ENCODE measurements at regions not wholly inside any gene's neighbourhood (a gene's known extent, or its start where the extent isn't known, plus 50 kb on each side); places are given as distances from the start of the nearest gene placed in this dataset.

DNA sequence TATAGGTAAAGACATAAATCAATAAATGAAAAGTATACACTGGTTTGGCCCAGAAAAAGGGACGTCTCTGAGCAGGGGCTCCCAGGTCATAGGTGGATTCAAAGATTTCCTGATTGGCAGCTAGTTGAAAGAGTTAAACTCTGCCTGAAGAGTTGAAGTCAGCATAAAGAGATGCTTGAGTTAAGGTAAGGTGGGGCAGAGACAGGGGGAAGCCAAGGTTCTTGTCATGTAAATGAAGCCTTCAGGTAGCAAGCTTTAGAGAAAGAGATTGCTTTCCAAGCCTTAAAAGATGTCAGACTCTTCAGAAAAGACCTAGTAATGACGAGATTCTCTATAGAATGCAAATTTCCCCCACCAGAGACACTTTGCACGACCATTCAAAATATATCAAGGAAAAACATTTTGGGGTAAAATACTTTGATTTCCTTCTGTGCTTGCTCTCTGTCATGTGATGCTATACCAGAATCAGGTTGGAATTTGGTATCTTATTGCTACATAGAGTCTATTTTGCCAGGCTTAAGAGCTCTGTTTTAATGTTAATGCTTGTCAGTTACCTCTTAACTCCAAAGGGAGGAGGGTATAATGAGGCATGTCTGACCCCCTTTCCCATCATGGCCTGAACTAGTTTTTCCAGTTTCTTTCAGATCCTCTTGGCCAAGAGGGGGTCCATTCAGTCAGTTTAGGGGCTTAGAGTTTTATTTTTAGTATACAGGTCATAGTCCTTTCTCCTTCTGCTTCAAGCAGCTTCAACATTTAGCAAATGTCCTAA, 429.6 kb downstream of the ADRA2A start:
- Histone ChIP-seq H3K4me1 (ENCODE audit: control insufficient read depth in 2 of 2, insufficient read depth in 2 of 2, low read length in 2 of 2) (no peaks in the 10 kb centered on the region), H3K27ac (ENCODE audit: low read depth in 2 of 2, low read length in 2 of 2) (no peak overlapping the region), H3K27me3 (ENCODE audit: control insufficient read depth in 2 of 2, insufficient read depth in 2 of 2, low read length in 2 of 2) (no peaks in the 10 kb centered on the region), H3K4me3 (ENCODE audit: low read length in 2 of 2) (no peak overlapping the region), H3K9me3 (ENCODE audit: control insufficient read depth in 2 of 2, low read length in 2 of 2) (no peaks in the 10 kb centered on the region), H3K36me3 (ENCODE audit: control insufficient read depth in 2 of 2, insufficient read depth in 2 of 2, low read length in 2 of 2) (no peaks in the 10 kb centered on the region), H3K9ac (ENCODE audit: low read depth in 1 of 2, low read length in 2 of 2) (no peak overlapping the region)

DNA sequence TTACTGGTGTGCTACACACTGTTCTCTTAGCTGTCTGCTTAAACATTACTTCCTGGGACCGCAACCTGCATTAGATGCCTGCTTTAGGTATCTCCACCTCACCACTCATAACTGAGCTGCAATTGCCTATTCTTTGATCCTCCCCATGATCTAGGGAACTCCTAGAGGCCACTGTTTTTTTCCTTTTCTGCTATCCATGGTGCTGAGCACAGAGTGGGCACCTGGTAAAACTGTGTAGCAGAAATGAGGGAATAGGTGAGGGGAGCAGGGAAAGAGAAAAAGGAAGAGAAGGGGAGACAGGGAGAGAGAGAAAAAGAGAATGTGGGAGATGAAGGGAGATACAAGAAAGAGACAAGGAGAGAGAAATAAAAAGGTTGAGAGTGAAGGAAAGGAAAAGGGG, 434.9 kb downstream of the ADRA2A start:
- Histone ChIP-seq H3K4me3 (ENCODE audit: low read length in 2 of 2) (no peak overlapping the region), H3K36me3 (ENCODE audit: control insufficient read depth in 2 of 2, insufficient read depth in 2 of 2, low read length in 2 of 2) (no peaks in the 10 kb centered on the region), H3K9ac (ENCODE audit: low read depth in 1 of 2, low read length in 2 of 2) (no peak overlapping the region), H3K27me3 (ENCODE audit: control insufficient read depth in 2 of 2, insufficient read depth in 2 of 2, low read length in 2 of 2) (no peaks in the 10 kb centered on the region), H3K4me1 (ENCODE audit: control insufficient read depth in 2 of 2, insufficient read depth in 2 of 2, low read length in 2 of 2) (no peaks in the 10 kb centered on the region), H3K9me3 (ENCODE audit: control insufficient read depth in 2 of 2, low read length in 2 of 2) (no peaks in the 10 kb centered on the region), H3K27ac (ENCODE audit: low read depth in 2 of 2, low read length in 2 of 2) (no peak overlapping the region)

DNA sequence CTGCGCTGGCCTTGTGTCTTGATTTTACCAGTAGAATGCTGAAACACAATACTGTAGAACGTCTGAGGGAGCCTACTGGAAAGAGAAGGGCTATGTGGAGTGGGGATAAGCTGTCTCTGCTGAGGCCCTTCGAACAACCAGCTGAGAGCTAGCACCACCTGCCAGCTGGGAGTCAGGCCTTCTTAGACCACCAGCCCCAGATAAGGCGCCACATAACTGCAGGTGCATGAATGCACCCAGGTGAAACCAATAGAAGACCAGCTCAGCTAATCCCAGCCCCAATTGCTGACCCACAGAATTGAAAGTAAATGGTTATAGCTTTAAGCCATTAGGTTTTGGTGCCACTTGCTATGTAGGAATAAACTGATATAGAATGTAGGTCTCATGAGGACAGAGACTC, 438.4 kb downstream of the ADRA2A start:
- Histone ChIP-seq H3K4me3 (ENCODE audit: low read length in 2 of 2) (no peak overlapping the region), H3K36me3 (ENCODE audit: control insufficient read depth in 2 of 2, insufficient read depth in 2 of 2, low read length in 2 of 2) (no peaks in the 10 kb centered on the region), H3K9ac (ENCODE audit: low read depth in 1 of 2, low read length in 2 of 2) (no peak overlapping the region), H3K27ac (ENCODE audit: low read depth in 2 of 2, low read length in 2 of 2) (no peak overlapping the region), H3K9me3 (ENCODE audit: control insufficient read depth in 2 of 2, low read length in 2 of 2) (no peaks in the 10 kb centered on the region), H3K4me1 (ENCODE audit: control insufficient read depth in 2 of 2, insufficient read depth in 2 of 2, low read length in 2 of 2) (no peaks in the 10 kb centered on the region), H3K27me3 (ENCODE audit: control insufficient read depth in 2 of 2, insufficient read depth in 2 of 2, low read length in 2 of 2) (no peaks in the 10 kb centered on the region)

DNA sequence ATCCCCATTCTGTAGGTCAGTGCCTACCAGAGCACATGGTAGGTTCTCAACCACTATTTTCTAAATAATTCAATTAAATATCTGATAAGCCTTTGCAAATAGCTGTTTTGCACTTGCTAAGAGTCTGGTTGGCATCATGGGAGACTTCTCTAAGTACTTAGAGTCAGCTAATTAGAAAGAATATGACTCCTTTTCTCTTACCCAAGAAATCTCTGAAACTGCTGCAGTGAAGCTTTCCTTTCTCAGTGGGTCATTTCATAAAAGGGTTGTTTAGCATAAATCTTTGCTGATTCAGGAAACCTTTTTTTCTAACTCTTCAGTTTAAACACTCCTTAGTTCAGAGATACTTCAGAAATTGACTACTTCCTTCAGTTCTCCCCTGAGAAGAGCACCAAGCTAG, 438.9 kb downstream of the ADRA2A start:
- Histone ChIP-seq H3K27ac (ENCODE audit: low read depth in 2 of 2, low read length in 2 of 2) (no peak overlapping the region), H3K27me3 (ENCODE audit: control insufficient read depth in 2 of 2, insufficient read depth in 2 of 2, low read length in 2 of 2) (no peaks in the 10 kb centered on the region), H3K4me3 (ENCODE audit: low read length in 2 of 2) (no peak overlapping the region), H3K9me3 (ENCODE audit: control insufficient read depth in 2 of 2, low read length in 2 of 2) (no peaks in the 10 kb centered on the region), H3K4me1 (ENCODE audit: control insufficient read depth in 2 of 2, insufficient read depth in 2 of 2, low read length in 2 of 2) (no peaks in the 10 kb centered on the region), H3K9ac (ENCODE audit: low read depth in 1 of 2, low read length in 2 of 2) (no peak overlapping the region), H3K36me3 (ENCODE audit: control insufficient read depth in 2 of 2, insufficient read depth in 2 of 2, low read length in 2 of 2) (no peaks in the 10 kb centered on the region)

DNA sequence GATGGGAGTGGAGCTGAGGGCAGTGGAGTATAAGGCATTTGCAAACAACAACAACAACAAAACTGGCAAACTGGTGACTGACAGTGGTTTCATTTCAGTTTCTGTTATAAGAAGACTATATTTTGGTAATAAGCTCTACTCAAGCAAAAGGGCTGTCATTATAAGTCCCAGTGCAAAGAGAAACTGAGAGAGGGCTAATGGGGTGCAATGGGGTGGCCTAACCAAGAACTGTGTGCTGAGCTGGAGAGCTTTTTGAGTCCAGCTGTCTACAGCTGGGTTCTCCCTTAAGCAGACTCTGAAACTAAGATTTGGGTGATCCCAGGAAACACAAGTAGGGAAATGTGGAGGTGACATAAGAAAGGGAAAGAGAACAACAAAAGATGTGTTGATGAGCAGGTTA, 439.3 kb downstream of the ADRA2A start:
- Histone ChIP-seq H3K27ac (ENCODE audit: low read depth in 2 of 2, low read length in 2 of 2) (no peak overlapping the region), H3K4me1 (ENCODE audit: control insufficient read depth in 2 of 2, insufficient read depth in 2 of 2, low read length in 2 of 2) (no peaks in the 10 kb centered on the region), H3K27me3 (ENCODE audit: control insufficient read depth in 2 of 2, insufficient read depth in 2 of 2, low read length in 2 of 2) (no peaks in the 10 kb centered on the region), H3K9me3 (ENCODE audit: control insufficient read depth in 2 of 2, low read length in 2 of 2) (no peaks in the 10 kb centered on the region), H3K36me3 (ENCODE audit: control insufficient read depth in 2 of 2, insufficient read depth in 2 of 2, low read length in 2 of 2) (no peaks in the 10 kb centered on the region), H3K4me3 (ENCODE audit: low read length in 2 of 2) (no peak overlapping the region), H3K9ac (ENCODE audit: low read depth in 1 of 2, low read length in 2 of 2) (no peak overlapping the region)

DNA sequence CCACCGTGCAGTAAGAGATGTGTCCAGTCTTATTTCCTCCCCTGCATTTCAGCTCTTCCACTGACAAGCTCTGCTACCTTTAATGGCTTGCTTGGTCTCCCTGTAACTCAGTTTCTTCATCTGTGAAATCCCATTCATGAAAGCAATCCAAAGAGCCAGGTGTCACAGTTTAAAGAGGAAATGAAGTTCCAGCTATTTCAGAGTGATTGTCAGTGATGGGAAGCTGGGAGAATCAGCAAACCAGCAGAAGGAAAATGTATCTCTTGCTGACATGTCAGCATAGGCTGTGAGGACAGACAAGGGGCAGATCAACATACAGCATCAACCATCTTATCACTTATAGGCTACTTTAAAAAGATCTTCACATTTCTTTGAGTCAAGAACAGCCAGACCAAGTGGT, 445.3 kb downstream of the ADRA2A start:
- no peaks in the 10 kb centered on the region for H3K27me3 ChIP-seq (ENCODE audit: control insufficient read depth in 2 of 2, insufficient read depth in 2 of 2, low read length in 2 of 2)
- no peaks in the 10 kb centered on the region for H3K4me1 ChIP-seq (ENCODE audit: control insufficient read depth in 2 of 2, insufficient read depth in 2 of 2, low read length in 2 of 2)
- no peak overlapping the region for H3K9ac ChIP-seq (ENCODE audit: low read depth in 1 of 2, low read length in 2 of 2)
- H3K9me3 ChIP-seq (ENCODE audit: control insufficient read depth in 2 of 2, low read length in 2 of 2): no peaks in the 10 kb centered on the region
- H3K36me3 ChIP-seq (ENCODE audit: control insufficient read depth in 2 of 2, insufficient read depth in 2 of 2, low read length in 2 of 2): no peaks in the 10 kb centered on the region
- no peak overlapping the region for H3K4me3 ChIP-seq (ENCODE audit: low read length in 2 of 2)
- H3K27ac ChIP-seq (ENCODE audit: low read depth in 2 of 2, low read length in 2 of 2): no peak overlapping the region

DNA sequence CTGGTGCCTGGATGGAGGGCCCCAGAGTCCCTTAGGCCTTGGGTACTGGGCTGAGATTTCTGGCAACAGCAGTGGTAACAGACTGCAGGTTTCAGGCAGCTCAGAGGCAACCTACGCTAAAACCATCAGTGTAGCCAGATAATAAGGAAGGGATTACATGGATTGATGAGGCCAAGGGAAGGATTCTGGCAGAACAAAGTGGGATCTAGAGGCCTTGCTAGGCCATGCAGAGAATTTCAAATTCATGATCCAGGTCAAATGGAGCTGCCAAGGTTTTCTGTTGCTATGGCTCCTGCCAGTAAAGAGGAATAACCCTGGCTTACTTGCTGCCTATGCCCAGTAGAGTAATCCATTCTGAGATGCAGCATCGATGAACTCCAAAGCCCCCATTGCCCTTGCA, 445.7 kb downstream of the ADRA2A start:
- no peaks in the 10 kb centered on the region for H3K4me1 ChIP-seq (ENCODE audit: control insufficient read depth in 2 of 2, insufficient read depth in 2 of 2, low read length in 2 of 2)
- H3K27me3 ChIP-seq (ENCODE audit: control insufficient read depth in 2 of 2, insufficient read depth in 2 of 2, low read length in 2 of 2): no peaks in the 10 kb centered on the region
- H3K4me3 ChIP-seq (ENCODE audit: low read length in 2 of 2): no peak overlapping the region
- H3K27ac ChIP-seq (ENCODE audit: low read depth in 2 of 2, low read length in 2 of 2): no peak overlapping the region
- no peaks in the 10 kb centered on the region for H3K9me3 ChIP-seq (ENCODE audit: control insufficient read depth in 2 of 2, low read length in 2 of 2)
- no peak overlapping the region for H3K9ac ChIP-seq (ENCODE audit: low read depth in 1 of 2, low read length in 2 of 2)
- no peaks in the 10 kb centered on the region for H3K36me3 ChIP-seq (ENCODE audit: control insufficient read depth in 2 of 2, insufficient read depth in 2 of 2, low read length in 2 of 2)

DNA sequence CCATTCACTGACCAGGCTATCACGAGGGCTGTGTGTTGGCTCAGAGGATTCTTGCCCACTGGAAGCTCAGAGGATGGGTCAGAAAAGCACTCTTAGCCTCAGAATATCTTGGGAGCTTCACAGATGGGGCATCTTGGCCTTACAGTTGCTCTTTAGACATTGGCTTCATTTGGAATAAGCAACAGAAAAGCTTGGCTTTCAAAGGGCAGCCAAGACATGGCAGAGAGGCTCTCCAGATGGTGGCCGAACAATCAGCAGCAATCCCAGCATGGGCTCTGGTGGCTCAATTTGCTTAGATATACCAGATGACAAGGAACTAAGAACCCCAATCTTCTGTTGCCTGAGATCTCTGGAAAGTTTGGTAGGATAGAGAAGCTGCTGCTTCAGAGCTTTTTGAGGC, 446.2 kb downstream of the ADRA2A start:
- Histone ChIP-seq H3K9me3 (ENCODE audit: control insufficient read depth in 2 of 2, low read length in 2 of 2) (no peaks in the 10 kb centered on the region), H3K9ac (ENCODE audit: low read depth in 1 of 2, low read length in 2 of 2) (no peak overlapping the region), H3K4me3 (ENCODE audit: low read length in 2 of 2) (no peak overlapping the region), H3K36me3 (ENCODE audit: control insufficient read depth in 2 of 2, insufficient read depth in 2 of 2, low read length in 2 of 2) (no peaks in the 10 kb centered on the region), H3K4me1 (ENCODE audit: control insufficient read depth in 2 of 2, insufficient read depth in 2 of 2, low read length in 2 of 2) (no peaks in the 10 kb centered on the region), H3K27me3 (ENCODE audit: control insufficient read depth in 2 of 2, insufficient read depth in 2 of 2, low read length in 2 of 2) (no peaks in the 10 kb centered on the region), H3K27ac (ENCODE audit: low read depth in 2 of 2, low read length in 2 of 2) (no peak overlapping the region)

DNA sequence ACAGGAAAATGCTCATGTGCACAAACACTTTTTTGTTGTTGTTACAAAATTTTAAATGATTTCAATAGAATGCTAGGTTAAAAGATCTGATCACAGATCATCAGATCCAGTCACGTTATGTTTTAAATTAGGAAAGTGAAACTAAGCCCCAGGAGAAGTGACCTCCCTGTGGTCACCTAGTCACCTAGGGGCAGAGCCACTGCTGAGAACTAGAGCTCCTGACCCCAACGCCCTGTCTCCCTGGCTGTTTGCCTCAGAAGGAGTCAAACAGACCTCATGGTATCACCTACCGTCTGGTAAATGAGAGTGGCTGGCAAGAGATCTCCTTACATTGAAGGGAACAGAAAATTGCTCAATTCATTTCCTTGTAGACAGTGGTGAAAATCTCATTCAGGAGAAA, 447.3 kb downstream of the ADRA2A start:
- Histone ChIP-seq H3K9me3 (ENCODE audit: control insufficient read depth in 2 of 2, low read length in 2 of 2) (no peaks in the 10 kb centered on the region), H3K4me3 (ENCODE audit: low read length in 2 of 2) (no peak overlapping the region), H3K4me1 (ENCODE audit: control insufficient read depth in 2 of 2, insufficient read depth in 2 of 2, low read length in 2 of 2) (no peaks in the 10 kb centered on the region), H3K36me3 (ENCODE audit: control insufficient read depth in 2 of 2, insufficient read depth in 2 of 2, low read length in 2 of 2) (no peaks in the 10 kb centered on the region), H3K27me3 (ENCODE audit: control insufficient read depth in 2 of 2, insufficient read depth in 2 of 2, low read length in 2 of 2) (no peaks in the 10 kb centered on the region), H3K9ac (ENCODE audit: low read depth in 1 of 2, low read length in 2 of 2) (no peak overlapping the region), H3K27ac (ENCODE audit: low read depth in 2 of 2, low read length in 2 of 2) (no peak overlapping the region)

DNA sequence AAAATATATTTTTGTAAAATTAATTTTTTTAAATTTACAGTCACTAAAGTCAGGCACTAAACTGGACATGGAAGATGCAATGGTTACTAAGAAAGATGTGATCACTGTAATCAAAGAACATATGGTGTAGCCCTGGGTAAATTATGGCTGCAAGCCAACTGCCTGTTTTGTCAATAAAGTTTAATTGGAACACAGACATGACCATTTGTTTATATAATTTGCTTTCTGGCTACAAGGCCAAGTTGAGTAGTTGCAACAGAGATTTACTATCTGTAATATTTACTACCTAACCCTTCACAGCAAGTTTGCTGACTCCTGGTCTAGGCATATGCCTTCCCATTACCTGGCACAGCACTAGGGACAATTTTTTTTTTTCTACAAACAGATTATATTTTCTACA, 448.9 kb downstream of the ADRA2A start:
- Histone ChIP-seq H3K27ac (ENCODE audit: low read depth in 2 of 2, low read length in 2 of 2) (no peak overlapping the region), H3K4me3 (ENCODE audit: low read length in 2 of 2) (no peak overlapping the region), H3K36me3 (ENCODE audit: control insufficient read depth in 2 of 2, insufficient read depth in 2 of 2, low read length in 2 of 2) (no peaks in the 10 kb centered on the region), H3K9ac (ENCODE audit: low read depth in 1 of 2, low read length in 2 of 2) (no peak overlapping the region), H3K27me3 (ENCODE audit: control insufficient read depth in 2 of 2, insufficient read depth in 2 of 2, low read length in 2 of 2) (no peaks in the 10 kb centered on the region), H3K4me1 (ENCODE audit: control insufficient read depth in 2 of 2, insufficient read depth in 2 of 2, low read length in 2 of 2) (no peaks in the 10 kb centered on the region), H3K9me3 (ENCODE audit: control insufficient read depth in 2 of 2, low read length in 2 of 2) (no peaks in the 10 kb centered on the region)

DNA sequence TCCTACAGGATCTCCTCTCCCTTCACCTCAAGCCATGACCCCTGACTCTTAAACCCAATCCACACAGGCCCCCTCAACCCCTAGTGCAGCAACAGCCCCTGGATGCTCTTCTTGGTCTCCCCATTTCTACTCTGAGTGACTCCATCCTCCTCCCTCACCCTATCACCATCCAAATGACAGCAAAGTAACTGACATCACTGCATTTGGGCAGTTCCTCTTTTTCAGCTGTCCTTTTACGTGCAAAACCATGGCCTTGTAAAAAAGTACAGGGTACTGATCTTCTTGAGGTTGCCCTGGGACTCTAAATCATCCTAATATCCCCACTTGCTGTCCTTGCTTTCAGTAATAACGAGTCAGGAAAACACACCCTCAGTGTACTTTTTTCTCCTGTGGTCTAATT, 454.9 kb downstream of the ADRA2A start:
- Histone ChIP-seq H3K4me3 (ENCODE audit: low read length in 2 of 2) (no peak overlapping the region), H3K27ac (ENCODE audit: low read depth in 2 of 2, low read length in 2 of 2) (no peak overlapping the region), H3K9ac (ENCODE audit: low read depth in 1 of 2, low read length in 2 of 2) (no peak overlapping the region), H3K4me1 (ENCODE audit: control insufficient read depth in 2 of 2, insufficient read depth in 2 of 2, low read length in 2 of 2) (no peaks in the 10 kb centered on the region), H3K36me3 (ENCODE audit: control insufficient read depth in 2 of 2, insufficient read depth in 2 of 2, low read length in 2 of 2) (no peaks in the 10 kb centered on the region), H3K27me3 (ENCODE audit: control insufficient read depth in 2 of 2, insufficient read depth in 2 of 2, low read length in 2 of 2) (no peaks in the 10 kb centered on the region), H3K9me3 (ENCODE audit: control insufficient read depth in 2 of 2, low read length in 2 of 2) (no peaks in the 10 kb centered on the region)

Measured in mucosa of rectum (tissue), 2 donors.